ENCODE measurements at regions not wholly inside any gene's neighbourhood (a gene's known extent, or its start where the extent isn't known, plus 50 kb on each side); places are given as distances from the start of the nearest gene placed in this dataset.

- TF ChIP-seq CTCF (conservative IDR thresholded peaks at IDR 0.05; ENCODE audit: low read depth in 2 of 2), result no peak
- no peak for TF ChIP-seq EZH2 (IDR thresholded peaks at IDR 0.05; ENCODE audit: low read depth, unreplicated experiment)
Measured at GRCh38 chr11:109747839-109748238, 325.8 kb downstream of the C11orf87 start (continued).

GRCh38 chr11:109749476-109749875 is 327.5 kb downstream of the C11orf87 start:
- peaks cover 5% of the 10 kb centered on the region; the same call in 2 of the 3 replicates for H3K4me1 Mint-ChIP-seq
- H3K27ac Mint-ChIP-seq, result no peak overlapping the region
- Histone ChIP-seq H3K27ac (ENCODE audit: low read depth) (no peak overlapping the region), H3K27me3 (ENCODE audit: insufficient read depth) (no peaks in the 10 kb centered on the region), H3K4me2 (no peak overlapping the region), H3K9me2 (ENCODE audit: insufficient read depth) (0 out of 2 replicates have a peak, but pooled peaks cover 2% of the 10 kb centered on the region), H3F3A (replicated peaks; ENCODE audit: low read depth) (no peaks in the 10 kb centered on the region), H3K79me2 (replicated peaks; ENCODE audit: insufficient read depth) (no peaks in the 10 kb centered on the region), H3K4me1 (ENCODE audit: insufficient read depth) (no peaks in the 10 kb centered on the region), H3K36me3 (ENCODE audit: insufficient read depth) (no peaks in the 10 kb centered on the region), H4K20me1 (replicated peaks; ENCODE audit: insufficient read depth) (no peaks in the 10 kb centered on the region), H2AFZ (no peak overlapping the region), H3K4me3 (no peak overlapping the region)
- no peak overlapping the region for H3K4me3 Mint-ChIP-seq
- H3K9me3 Mint-ChIP-seq, result no peaks in the 10 kb centered on the region
- DNase-seq (ENCODE audit: low spot score) (no peak), ATAC-seq (no peak)
- TF ChIP-seq ZNF114 (CRISPR knock-in tag; IDR thresholded peaks at IDR 0.05) (no peak), STAT1 (IDR thresholded peaks at IDR 0.05; ENCODE audit: unreplicated experiment) (no peak), CREB1 (CRISPR knock-in tag; IDR thresholded peaks at IDR 0.05; ENCODE audit: low read depth) (no peak)
- no peaks in the 10 kb centered on the region for H3K36me3 Mint-ChIP-seq (ENCODE audit: low read depth)
- H3K27me3 Mint-ChIP-seq (ENCODE audit: insufficient read depth, low read depth, poor library complexity), result no peaks in the 10 kb centered on the region

GRCh38 chr11:109750964-109751363 is 329.0 kb downstream of the C11orf87 start:
- H4K20me1 ChIP-seq (replicated peaks; ENCODE audit: insufficient read depth), result no peaks in the 10 kb centered on the region
- no peaks in the 10 kb centered on the region for H3K36me3 ChIP-seq (ENCODE audit: insufficient read depth)
- H3K4me1 ChIP-seq (ENCODE audit: insufficient read depth), result no peaks in the 10 kb centered on the region
- no peak overlapping the region for H3K27ac Mint-ChIP-seq
- H3F3A ChIP-seq (replicated peaks; ENCODE audit: low read depth), result no peaks in the 10 kb centered on the region
- no peaks in the 10 kb centered on the region for H3K9me3 Mint-ChIP-seq
- no peak overlapping the region for H3K4me2 ChIP-seq
- H3K27me3 ChIP-seq (ENCODE audit: insufficient read depth), result no peaks in the 10 kb centered on the region
- peaks cover 5% of the 10 kb centered on the region; the same call in 2 of the 3 replicates for H3K4me1 Mint-ChIP-seq
- H2AFZ ChIP-seq, result no peak overlapping the region
- ATAC-seq (no peak), DNase-seq (ENCODE audit: low spot score) (no peak)
- TF ChIP-seq CTCF (conservative IDR thresholded peaks at IDR 0.05; ENCODE audit: low read depth in 2 of 2) (no peak), ZNF114 (CRISPR knock-in tag; IDR thresholded peaks at IDR 0.05) (no peak), EZH2 (IDR thresholded peaks at IDR 0.05; ENCODE audit: low read depth, unreplicated experiment) (no peak), ZNF462 (CRISPR knock-in tag; IDR thresholded peaks at IDR 0.05) (no peak)
- no peak overlapping the region for H3K4me3 ChIP-seq
- H3K36me3 Mint-ChIP-seq (ENCODE audit: low read depth), result no peaks in the 10 kb centered on the region
- no peak overlapping the region for H3K27ac ChIP-seq (ENCODE audit: low read depth)
- H3K79me2 ChIP-seq (replicated peaks; ENCODE audit: insufficient read depth), result no peaks in the 10 kb centered on the region
- no peaks in the 10 kb centered on the region for H3K27me3 Mint-ChIP-seq (ENCODE audit: insufficient read depth, low read depth, poor library complexity)
- no peak overlapping the region for H3K4me3 Mint-ChIP-seq
- 0 out of 2 replicates have a peak, but pooled peaks cover 2% of the 10 kb centered on the region for H3K9me2 ChIP-seq (ENCODE audit: insufficient read depth)
